PC-9 (cell line): ENCODE measurements at regions not wholly inside any gene's neighbourhood (a gene's known extent, or its start where the extent isn't known, plus 50 kb on each side); places are given as distances from the start of the nearest gene placed in this dataset.

Source experiments
- CTCF ChIP-seq: fragments of 200-600 bp; sonication (generic); conservative IDR thresholded peaks from 2 replicates; pipeline ENCODE4 v1.6.1; 2017; ENCODE audit warnings: mixed run types, antibody characterized with exemption, mild to moderate bottlenecking, moderate library complexity
- EZH2 ChIP-seq: fragments of 200-600 bp; sonication (generic); IDR thresholded peaks from 2 replicates; pipeline ENCODE4 v1.8.0; 2017; ENCODE audit warnings: antibody characterized with exemption, low read depth

GRCh38 chr3:106086636-106087035 lies 217.8 kb upstream of the CBLB start:
- TF ChIP-seq EZH2 (no peak), CTCF (no peak)
